GM18505 (cell line): ENCODE measurements at regions not wholly inside any gene's neighbourhood (a gene's known extent, or its start where the extent isn't known, plus 50 kb on each side); places are given as distances from the start of the nearest gene placed in this dataset.

Experiments
- ATAC-seq: cut with Tn5 transposase; IDR thresholded peaks from one replicate; pipeline ENCODE4 v1.9.1; 2021; ENCODE audit not compliant: unreplicated experiment
- POLR2A ChIP-seq: IDR thresholded peaks from 4 replicates; pipeline ENCODE4 v1.6.1; 2011; ENCODE audit warnings: borderline replicate concordance; ENCODE audit not compliant: insufficient read depth, insufficient read length; ENCODE audit errors: extremely low read depth

GRCh38 chr2:147756069-147756468 lies 88.8 kb upstream of the ACVR2A start:
- TF ChIP-seq POLR2A = no peak
- no peak for ATAC-seq

DNA sequence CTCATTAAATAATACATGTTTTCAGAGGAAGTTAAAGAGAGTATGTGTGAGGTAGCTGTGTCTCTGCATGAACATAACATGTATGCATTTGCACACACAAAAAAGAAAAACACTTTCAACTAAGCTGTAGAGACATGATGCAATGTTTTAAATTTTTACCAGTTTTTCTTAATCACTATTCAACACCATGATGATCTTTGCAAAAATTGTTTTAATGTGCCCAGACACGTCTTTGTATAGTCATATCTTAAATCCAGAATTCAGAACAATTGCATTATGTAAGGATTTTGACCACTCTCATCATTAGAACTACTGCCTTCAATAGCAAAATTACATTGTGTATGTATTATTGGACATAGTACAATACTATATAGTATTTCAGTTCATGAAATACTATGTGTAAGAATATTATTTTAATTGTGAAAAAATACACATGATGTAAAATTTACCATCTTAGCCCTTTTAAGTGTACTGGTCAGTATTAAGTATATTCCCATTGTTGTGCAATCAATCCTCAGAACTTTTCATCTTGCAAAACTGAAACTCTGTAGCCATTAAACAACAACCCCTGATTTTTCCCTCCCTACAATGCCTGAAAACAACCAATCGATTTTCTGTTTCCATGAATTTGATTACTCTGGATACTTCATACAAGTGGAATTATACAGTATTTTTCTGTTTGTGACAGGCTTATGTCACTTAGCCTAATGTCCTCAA lies 104.5 kb upstream of the ACVR2A start:
- TF ChIP-seq POLR2A = no peak
- ATAC-seq = no peak

DNA sequence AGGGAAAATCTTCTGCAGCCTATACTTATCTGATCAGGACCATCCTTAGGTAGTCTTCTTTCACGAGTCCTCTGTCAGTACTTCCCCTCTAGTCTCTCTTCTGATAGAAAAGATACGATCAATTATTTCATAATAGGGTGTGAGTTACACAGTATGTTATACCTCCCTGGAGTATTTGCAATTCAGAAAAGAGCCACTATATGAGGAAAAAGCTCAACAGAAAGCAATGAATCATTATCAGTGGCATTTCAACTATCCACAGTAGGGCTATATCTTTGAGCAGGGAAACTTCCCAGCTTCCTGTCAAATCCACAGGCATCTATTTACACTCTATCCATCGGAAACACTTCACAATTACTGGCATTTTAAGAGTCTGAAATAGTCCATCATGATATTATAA lies 105.3 kb upstream of the ACVR2A start:
- ATAC-seq = no peak
- no peak for TF ChIP-seq POLR2A

DNA sequence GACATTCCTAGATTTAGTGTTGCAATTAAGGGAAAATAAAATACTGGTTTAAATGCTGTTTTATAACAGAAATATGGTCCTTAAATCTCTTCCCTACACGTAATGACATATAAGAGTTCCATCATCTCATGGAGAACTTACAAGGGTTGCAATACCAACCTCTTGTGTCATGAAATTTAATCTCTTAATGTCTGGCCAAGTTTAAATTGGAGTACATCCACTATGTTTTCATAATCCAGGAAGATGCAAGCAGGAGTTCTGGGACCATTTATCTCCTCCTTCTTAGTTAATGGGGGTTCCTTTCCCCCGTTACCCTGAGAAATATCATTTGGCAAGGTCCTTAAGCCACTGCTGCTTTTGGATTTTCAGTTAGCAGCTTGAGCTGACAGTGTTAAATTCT lies 126.0 kb upstream of the ACVR2A start:
- no peak for ATAC-seq
- TF ChIP-seq POLR2A = no peak

DNA sequence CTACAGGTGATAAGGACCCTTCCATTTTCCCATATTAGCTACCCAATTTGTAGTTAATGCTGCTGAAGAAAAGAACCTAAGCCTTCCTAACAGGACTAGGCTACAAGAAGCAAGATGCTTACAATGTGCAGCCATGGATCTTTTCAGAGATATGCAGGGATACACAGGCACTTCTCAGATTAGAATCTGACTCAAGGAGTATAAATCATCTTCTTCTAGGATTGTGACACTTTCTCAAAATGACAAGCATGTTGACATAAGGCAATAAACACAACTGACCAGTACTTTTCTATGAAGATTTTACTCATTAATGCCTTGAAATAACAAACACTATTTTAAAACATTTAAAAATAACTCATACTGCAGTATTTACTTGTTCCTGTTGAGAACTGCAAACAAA lies 127.9 kb upstream of the ACVR2A start:
- no peak for ATAC-seq

GRCh38 chr2:147715807-147716206 lies 129.0 kb upstream of the ACVR2A start:
- peak; percentile 78 for ATAC-seq
- TF ChIP-seq POLR2A = no peak

More for the DNA sequence above, 127.9 kb upstream of the ACVR2A start:
- no peak for TF ChIP-seq POLR2A

GRCh38 chr2:147714582-147714981 lies 130.2 kb upstream of the ACVR2A start:
- no peak for TF ChIP-seq POLR2A
- no peak for ATAC-seq

GRCh38 chr2:147713349-147713748 lies 131.5 kb upstream of the ACVR2A start:
- TF ChIP-seq POLR2A = no peak
- ATAC-seq = no peak

GRCh38 chr2:147712051-147712450 lies 132.8 kb upstream of the ACVR2A start:
- no peak for TF ChIP-seq POLR2A
- no peak for ATAC-seq

DNA sequence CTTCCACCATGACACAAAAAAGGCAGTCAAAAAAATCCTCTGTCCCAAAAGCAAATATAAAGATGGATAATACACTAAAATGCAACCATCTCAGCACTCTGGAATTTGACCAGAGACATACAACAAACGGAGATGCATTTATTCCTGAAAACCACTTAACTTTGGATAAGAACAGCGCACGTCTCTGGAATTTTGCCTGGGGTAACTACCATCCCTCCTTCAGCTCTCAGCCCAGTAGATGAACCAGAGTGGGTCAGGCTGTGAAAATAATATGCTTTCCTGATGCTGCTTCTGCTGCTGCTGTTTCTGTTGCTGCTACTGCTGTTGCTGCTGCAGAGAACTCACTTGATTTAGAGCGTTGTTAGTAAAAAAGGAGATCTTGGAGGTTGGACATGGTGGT lies 133.8 kb upstream of the ACVR2A start:
- no peak for TF ChIP-seq POLR2A
- no peak for ATAC-seq

DNA sequence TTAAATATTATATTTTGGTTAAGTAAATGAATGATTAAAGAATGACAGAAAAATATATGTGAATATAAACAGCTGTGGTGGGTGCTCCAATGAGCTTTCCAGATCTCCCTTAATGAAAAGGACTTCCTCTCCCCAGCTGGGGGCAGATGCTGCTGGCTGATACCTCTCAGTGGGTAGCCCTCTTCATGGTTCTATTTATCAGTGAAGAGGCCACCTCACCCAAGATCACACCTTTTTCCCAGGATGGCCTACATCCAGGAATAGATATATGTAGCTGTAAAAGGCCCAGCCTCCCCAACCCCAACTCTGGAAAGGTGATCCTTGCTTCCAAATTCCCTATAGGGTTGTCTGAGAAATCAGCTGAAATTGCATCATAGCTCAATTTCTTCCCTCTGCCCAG lies 135.2 kb upstream of the ACVR2A start:
- TF ChIP-seq POLR2A = no peak
- no peak for ATAC-seq

DNA sequence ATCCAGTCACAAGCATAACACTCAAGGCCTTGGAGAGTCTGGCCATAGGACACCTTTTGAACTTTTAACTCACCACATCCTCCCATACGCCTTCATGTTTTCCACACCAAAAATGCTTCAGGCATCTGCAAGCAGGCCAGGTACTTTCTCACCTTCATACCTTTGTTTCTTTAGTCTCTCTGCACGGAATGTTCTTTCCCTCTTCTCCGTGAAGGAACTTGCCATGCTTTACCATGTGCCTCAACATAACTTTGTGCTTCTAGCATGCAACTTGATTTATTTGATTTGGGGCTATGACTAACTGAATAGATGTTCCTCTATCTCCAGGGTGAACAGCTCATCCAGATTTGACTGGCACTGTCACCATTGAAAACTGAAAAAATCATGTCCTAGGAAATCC lies 141.7 kb upstream of the ACVR2A start:
- no peak for ATAC-seq
- no peak for TF ChIP-seq POLR2A

GRCh38 chr2:147698166-147698565 lies 146.7 kb upstream of the ACVR2A start:
- no peak for ATAC-seq

GRCh38 chr2:147696426-147696825 lies 148.4 kb upstream of the ACVR2A start:
- ATAC-seq = no peak
- no peak for TF ChIP-seq POLR2A

More at GRCh38 chr2:147698166-147698565, 146.7 kb upstream of the ACVR2A start:
- TF ChIP-seq POLR2A = no peak
